ENCODE measurements at regions not wholly inside any gene's neighbourhood (a gene's known extent, or its start where the extent isn't known, plus 50 kb on each side); places are given as distances from the start of the nearest gene placed in this dataset.

DNA sequence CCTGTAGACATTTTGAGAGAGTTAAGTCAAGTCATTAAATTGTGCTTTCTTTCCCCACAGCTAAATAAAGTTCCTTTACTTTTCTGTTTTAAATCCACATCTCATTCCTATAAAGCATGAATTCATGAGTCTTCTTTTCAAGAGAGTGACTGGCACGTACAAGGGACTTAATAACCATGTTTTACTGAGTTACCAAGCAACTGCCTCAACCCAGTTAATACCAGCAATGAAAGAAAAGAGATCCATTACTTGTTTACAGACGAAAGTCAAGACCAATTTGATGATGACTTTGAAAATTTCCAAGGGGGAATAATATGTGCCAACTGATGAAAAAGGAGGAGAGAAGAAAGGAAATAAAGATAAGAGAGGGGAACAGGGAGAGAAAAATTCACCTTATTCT lies 1082.5 kb upstream of the GYPC start:
- Histone ChIP-seq H3K36me3 (ENCODE audit: insufficient read depth, low read length) (no peaks in the 10 kb centered on the region), H3K27me3 (ENCODE audit: insufficient read depth, low read length) (no peaks in the 10 kb centered on the region), H3F3A (ENCODE audit: insufficient read depth, low read length) (no peaks in the 10 kb centered on the region), H3K9ac (ENCODE audit: low read length) (no peak overlapping the region), H3K4me2 (ENCODE audit: low read length) (no peak overlapping the region), H3K27ac (ENCODE audit: low read depth, low read length, poor library complexity, severe bottlenecking) (no peak overlapping the region), H3K9me3 (ENCODE audit: low read length) (no peaks in the 10 kb centered on the region), H3K9me2 (ENCODE audit: low read depth, low read length) (no peaks in the 10 kb centered on the region), H3K4me3 (ENCODE audit: low read depth, low read length, poor library complexity, severe bottlenecking) (no peak overlapping the region), H3K4me1 (ENCODE audit: insufficient read depth, low read length, severe bottlenecking) (no peaks in the 10 kb centered on the region), H3K79me2 (ENCODE audit: insufficient read depth, low read length) (no peaks in the 10 kb centered on the region), H4K20me1 (ENCODE audit: insufficient read depth, low read length) (no peaks in the 10 kb centered on the region), H2AFZ (ENCODE audit: low read length) (no peak overlapping the region)
- no peak for TF ChIP-seq EZH2 (IDR thresholded peaks at IDR 0.05; ENCODE audit: borderline replicate concordance, low read length)
- TF ChIP-seq, protein P1, sequence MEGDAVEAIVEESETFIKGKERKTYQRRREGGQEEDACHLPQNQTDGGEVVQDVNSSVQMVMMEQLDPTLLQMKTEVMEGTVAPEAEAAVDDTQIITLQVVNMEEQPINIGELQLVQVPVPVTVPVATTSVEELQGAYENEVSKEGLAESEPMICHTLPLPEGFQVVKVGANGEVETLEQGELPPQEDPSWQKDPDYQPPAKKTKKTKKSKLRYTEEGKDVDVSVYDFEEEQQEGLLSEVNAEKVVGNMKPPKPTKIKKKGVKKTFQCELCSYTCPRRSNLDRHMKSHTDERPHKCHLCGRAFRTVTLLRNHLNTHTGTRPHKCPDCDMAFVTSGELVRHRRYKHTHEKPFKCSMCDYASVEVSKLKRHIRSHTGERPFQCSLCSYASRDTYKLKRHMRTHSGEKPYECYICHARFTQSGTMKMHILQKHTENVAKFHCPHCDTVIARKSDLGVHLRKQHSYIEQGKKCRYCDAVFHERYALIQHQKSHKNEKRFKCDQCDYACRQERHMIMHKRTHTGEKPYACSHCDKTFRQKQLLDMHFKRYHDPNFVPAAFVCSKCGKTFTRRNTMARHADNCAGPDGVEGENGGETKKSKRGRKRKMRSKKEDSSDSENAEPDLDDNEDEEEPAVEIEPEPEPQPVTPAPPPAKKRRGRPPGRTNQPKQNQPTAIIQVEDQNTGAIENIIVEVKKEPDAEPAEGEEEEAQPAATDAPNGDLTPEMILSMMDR (IDR thresholded peaks at IDR 0.05; ENCODE audit: low read length): no peak

DNA sequence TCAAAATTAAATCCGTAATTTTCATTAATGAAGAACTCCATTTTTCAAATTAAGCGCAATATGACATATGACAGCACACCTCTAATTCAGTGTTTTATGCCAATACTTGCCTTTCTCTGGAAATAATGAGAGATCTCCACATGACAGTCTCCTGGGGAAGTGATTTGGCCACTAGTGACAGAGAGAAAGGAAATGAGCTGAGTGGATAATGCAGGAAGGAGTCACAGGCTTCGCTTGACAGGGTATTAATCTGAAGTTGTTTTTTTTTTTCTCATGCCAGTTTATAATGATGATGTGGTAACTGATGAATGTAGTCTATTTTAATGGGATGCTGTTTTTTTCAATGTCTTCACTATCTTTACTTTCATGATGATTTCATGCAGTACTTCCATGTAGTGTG lies 1079.4 kb upstream of the GYPC start:
- H3K9me3 ChIP-seq (ENCODE audit: low read length): no peaks in the 10 kb centered on the region
- no peaks in the 10 kb centered on the region for H3K4me1 ChIP-seq (ENCODE audit: insufficient read depth, low read length, severe bottlenecking)
- H3K36me3 ChIP-seq (ENCODE audit: insufficient read depth, low read length): no peaks in the 10 kb centered on the region
- no peaks in the 10 kb centered on the region for H4K20me1 ChIP-seq (ENCODE audit: insufficient read depth, low read length)
- no peaks in the 10 kb centered on the region for H3K27me3 ChIP-seq (ENCODE audit: insufficient read depth, low read length)
- TF ChIP-seq, protein P1 (IDR thresholded peaks at IDR 0.05; ENCODE audit: low read length): no peak
- no peak for TF ChIP-seq EZH2 (IDR thresholded peaks at IDR 0.05; ENCODE audit: borderline replicate concordance, low read length)
- no peaks in the 10 kb centered on the region for H3K9me2 ChIP-seq (ENCODE audit: low read depth, low read length)
- no peak overlapping the region for H3K27ac ChIP-seq (ENCODE audit: low read depth, low read length, poor library complexity, severe bottlenecking)
- H3K4me2 ChIP-seq (ENCODE audit: low read length): no peak overlapping the region
- no peak overlapping the region for H3K4me3 ChIP-seq (ENCODE audit: low read depth, low read length, poor library complexity, severe bottlenecking)
- no peaks in the 10 kb centered on the region for H3K79me2 ChIP-seq (ENCODE audit: insufficient read depth, low read length)
- no peak overlapping the region for H2AFZ ChIP-seq (ENCODE audit: low read length)
- no peak overlapping the region for H3K9ac ChIP-seq (ENCODE audit: low read length)
- no peaks in the 10 kb centered on the region for H3F3A ChIP-seq (ENCODE audit: insufficient read depth, low read length)

DNA sequence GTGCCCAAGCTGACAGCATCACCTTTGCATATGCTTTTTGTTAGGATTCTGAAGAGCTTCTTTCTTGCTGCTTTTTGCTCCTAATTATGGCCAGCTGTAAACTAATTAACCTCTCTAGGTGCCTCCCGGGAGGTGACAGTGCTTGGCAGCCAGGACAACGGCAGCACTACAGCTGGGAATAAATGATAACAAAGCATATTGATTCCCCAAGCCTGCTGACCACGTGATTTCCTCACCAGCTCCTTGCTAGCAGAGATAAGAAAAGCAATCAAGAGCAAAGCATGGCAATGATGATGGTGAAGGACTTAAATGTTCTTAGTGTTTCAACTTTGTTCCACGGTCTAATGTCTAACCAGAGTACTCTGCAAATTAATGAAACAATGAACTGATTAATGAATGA lies 1074.4 kb upstream of the GYPC start:
- Histone ChIP-seq H3K9ac (ENCODE audit: low read length) (no peak overlapping the region), H4K20me1 (ENCODE audit: insufficient read depth, low read length) (no peaks in the 10 kb centered on the region), H3K9me2 (ENCODE audit: low read depth, low read length) (no peaks in the 10 kb centered on the region), H3K4me1 (ENCODE audit: insufficient read depth, low read length, severe bottlenecking) (no peaks in the 10 kb centered on the region), H3K79me2 (ENCODE audit: insufficient read depth, low read length) (no peaks in the 10 kb centered on the region), H3K4me2 (ENCODE audit: low read length) (no peak overlapping the region), H3K9me3 (ENCODE audit: low read length) (no peaks in the 10 kb centered on the region), H3F3A (ENCODE audit: insufficient read depth, low read length) (no peaks in the 10 kb centered on the region), H3K4me3 (ENCODE audit: low read depth, low read length, poor library complexity, severe bottlenecking) (no peak overlapping the region), H3K27me3 (ENCODE audit: insufficient read depth, low read length) (no peaks in the 10 kb centered on the region), H3K27ac (ENCODE audit: low read depth, low read length, poor library complexity, severe bottlenecking) (no peak overlapping the region), H3K36me3 (ENCODE audit: insufficient read depth, low read length) (no peaks in the 10 kb centered on the region), H2AFZ (ENCODE audit: low read length) (no peak overlapping the region)
- no peak for TF ChIP-seq EZH2 (IDR thresholded peaks at IDR 0.05; ENCODE audit: borderline replicate concordance, low read length)
- TF ChIP-seq, protein P1 (IDR thresholded peaks at IDR 0.05; ENCODE audit: low read length): no peak
